NCI-H2107 treated with DMSO at 0.1 percent for 48 hours (cell line): ENCODE measurements at regions not wholly inside any gene's neighbourhood (a gene's known extent, or its start where the extent isn't known, plus 50 kb on each side); places are given as distances from the start of the nearest gene placed in this dataset.

Experiments
- DNase-seq: peaks from one replicate; lab custom pipeline; 2025; ENCODE audit not compliant: unreplicated experiment; lab: John Stamatoyannopoulos, UW

DNA sequence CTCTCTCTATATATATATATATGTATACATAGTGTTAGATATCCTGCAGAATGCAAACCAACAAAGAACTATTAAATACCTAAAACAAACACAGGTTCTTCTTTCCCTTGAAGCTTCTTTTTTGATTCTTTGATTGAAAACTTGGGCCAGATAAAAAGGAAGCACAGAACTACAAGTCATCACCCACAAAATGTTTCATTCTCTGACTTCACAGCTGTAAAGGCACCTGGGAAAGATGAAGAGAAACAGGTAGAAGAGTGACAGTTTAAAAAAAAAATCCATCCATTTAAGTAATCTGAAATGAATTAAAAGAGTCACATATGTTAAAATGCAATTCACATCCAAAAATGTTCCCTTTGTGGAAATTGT, 90.7 kb upstream of the FNDC3A start:
- DNase-seq: no peak

DNA sequence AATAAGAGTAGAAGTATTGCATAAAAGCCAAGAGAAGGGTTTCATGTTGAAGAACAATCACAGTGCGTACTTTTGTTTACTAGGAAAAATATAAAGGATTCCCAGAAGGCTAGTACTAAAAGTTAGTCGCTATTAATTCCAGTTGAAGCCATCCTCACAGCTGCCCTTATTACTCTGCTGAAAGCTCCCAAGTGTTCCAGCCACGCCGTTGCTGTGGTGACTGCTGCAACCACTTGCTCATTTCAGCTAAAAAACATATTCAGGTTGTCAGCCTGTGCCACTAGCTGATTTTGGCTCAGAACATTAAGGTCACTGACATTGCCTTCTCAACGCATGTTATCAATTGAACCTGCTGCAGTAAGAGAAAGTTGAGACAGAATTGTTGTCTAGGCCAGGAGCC, 87.1 kb upstream of the FNDC3A start:
- DNase-seq: no peak

DNA sequence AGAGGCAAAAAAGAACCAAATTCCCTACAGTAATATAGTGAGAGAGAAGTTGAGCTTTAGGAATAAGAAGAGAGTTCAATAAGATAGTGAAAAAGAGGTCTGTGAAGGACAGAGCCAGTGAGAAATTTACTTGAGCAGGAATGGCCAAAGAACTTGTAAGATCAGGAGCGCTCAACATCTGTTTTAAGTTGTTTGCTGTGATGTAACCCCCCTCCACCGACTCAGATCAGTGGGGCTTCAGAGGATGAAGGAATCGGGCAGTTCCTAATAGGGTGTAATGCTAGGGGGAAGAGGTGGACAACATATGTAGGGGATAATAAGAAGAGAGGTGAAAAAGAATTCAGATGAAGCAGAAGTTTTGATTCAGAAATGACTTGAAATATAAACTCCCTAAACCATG, 85.3 kb upstream of the FNDC3A start:
- no peak for DNase-seq

DNA sequence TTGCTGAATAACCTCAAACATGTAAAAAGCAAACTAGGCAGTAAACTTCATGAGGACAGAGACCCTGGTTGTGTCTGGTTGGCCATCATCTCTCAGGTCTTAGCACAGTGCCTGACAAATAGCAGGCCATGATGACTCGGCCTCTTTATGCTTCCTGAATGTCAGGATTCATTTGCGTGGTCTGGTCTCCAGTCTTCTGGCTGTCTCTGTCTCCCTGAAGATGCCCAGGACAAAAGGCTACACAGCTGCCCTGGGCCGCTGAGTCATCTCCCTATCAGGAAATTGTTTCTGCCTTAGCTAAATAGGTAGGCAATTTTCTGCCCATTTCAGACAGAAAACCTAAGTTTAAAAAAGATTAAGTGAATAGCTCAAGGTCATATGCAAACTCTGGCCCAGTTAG, 84.1 kb upstream of the FNDC3A start:
- DNase-seq: no peak

DNA sequence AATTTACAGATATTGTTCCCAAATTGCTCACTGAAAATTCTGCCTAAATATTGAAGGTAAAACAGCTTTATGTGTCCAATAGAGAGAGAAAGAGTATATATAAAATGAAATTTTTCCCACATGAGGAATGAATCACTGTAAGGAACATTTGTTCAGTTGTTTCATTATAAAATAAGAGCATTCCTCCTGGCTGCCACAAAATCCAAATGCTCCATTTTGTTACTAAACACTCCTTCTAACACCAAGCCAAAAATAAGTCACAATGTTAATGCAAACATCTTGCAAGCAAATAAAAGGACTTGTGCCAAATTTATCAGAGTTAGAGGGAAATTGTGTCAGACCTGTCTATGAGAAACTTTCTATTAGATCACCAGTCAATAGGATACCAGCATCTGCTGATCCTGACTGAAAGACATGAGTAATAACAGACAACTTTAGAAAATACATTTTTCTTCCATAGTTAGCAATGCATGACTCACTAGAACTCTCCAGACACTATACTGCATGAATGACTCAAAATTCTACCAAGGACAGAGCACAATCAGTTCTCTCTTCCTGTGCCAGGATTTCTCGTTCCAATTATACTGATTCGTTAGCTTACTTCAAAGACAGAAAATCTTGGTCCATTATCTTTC, 83.5 kb upstream of the FNDC3A start:
- no peak for DNase-seq

DNA sequence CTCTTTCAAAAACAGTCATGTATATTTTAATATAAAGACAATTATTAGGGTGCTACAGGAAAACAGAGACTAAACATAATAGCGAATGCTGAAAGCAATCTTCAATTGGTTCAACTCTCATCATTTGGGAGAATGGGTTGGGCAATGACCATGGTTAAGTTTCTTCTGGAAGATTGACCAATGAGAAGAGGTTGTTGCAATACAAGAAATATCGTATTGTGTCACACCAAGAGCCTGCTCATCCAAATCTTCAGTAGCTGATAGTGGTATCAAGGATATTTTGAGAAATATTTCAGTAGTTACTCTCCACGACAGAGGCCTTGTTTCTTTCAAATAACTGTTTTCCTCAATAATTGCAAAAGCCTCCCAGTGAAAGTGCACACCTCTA, 83.0 kb upstream of the FNDC3A start:
- no peak for DNase-seq

DNA sequence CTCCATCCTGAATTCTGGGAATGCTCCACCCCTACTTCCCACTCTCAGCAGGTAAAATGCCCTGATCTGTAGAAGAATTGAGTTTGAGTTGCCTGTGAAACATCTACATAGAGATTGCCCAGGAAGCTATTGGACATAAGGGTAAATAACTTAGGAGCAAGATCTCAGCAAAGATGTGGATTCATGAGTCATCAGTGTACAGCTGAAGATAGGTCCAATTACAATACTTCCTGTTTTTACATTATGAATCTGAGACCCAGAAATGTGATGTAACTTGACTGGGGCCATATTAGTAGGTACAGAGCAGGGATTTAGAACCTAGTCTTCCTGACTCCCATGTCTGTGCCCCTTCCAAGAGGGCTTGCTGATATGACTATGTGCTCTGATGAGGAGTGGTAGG, 79.4 kb upstream of the FNDC3A start:
- DNase-seq: no peak

DNA sequence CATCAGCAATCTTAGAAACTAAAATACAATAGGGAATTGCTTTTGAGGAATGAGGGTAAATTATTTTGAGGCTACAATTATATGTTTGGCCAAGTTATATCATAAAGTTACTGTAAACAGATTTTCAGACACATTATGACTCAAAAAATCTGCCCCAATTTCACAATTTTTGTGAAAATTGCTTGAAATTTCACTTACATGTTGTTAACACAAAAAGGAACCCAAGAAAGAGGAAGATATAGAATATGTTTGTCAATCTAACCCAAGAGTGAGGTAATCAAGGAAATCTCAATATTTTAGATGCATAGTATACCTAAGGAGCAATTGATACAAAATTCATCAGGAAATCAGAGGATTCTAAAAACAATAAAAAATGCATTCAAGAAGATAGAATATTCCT, 73.9 kb upstream of the FNDC3A start:
- no peak for DNase-seq

DNA sequence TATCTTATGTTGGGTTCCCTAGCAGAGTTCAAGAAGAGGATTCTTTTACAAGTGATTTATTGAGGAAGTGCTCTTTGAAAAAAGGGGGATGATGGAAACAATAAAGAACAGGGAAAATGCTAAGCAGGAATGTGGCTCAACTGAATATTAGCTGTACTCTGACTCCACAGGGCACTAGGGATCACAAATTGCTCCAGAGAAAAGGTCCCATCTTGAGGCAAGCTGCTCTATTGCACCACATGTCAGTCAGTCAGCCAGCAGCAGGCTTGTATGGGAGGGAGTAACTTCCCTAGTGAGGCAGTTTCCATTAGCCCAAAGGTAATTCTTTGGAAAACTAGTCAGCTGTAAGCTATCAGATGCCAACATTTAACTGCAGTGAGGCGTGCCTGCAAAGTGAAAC, 73.3 kb upstream of the FNDC3A start:
- no peak for DNase-seq

DNA sequence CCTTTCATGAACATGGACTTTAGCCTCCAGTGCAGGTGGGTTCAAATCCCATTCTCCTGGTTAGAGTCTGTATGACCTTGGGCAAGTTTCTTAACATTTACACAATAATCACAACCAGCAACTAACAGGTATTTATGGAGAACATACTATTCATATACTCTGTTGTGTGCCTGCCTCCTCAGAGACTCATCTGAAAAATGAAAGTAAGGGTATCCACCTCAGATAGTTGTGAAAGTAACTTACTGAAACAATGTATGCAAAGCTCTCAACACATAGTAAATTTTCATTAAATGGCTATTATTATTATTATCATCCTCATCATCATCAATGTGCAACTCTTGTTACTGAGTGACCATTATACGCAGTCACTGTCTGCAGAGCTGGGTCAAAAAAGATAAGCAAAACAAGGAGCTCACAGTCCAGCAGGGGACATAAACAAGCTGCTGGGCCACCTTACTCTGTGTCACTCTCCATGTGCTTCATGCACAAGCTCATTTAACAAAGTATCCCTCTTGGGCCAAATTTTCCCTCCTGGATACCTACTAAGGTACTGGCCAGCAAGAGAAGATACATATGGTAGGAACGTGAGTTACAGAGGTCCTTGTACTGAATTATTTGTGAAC, 70.9 kb upstream of the FNDC3A start:
- no peak for DNase-seq

DNA sequence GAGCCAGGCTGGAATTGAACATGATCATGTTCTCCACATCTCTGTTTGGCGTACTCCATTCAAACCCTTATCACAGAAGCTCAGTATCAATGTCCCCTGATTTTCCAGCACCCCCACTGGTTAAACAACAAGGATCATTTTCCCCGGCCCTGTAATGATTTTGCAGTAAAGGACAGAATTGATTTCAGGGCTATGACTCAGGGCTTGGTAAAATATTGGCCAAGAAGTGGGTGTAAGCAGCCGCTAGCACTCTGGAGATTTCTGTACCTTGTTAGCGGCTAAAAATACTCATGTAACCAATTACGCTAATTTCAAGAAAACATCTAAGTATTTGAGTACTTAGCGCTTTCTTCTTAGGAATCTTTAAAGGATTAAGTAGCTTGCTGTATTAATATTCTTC, 69.5 kb upstream of the FNDC3A start:
- DNase-seq: no peak

DNA sequence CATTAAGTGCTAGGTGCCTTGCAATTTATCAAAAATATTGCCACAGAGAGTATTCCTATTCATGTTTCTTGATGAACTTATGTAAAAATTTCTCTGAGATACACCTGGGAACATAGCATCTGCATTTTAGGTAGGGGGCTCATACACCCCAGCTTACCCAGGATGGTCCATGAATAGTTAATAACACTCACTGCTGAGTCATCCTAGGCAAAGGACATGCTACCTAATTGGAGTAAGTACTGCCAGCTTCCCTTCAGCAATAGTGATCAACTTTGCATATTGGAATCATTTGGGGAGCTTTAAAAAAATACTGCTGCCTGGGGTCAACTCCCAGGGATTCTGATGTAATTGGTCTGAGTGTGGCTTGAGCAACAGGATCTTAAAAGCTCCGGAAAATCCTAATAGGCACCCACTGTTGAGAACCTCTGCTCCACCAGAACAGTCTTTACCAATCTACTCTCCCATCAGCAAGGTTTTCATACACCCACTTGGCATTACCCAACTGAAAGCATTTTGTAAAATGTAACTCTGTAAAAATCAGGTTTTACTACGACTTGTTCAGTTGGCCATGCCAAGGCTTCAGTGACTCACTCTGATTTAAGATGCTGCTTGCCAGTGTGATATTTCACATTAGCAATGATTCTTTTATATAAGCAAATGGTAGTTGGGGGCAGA, 67.2 kb upstream of the FNDC3A start:
- DNase-seq: no peak

DNA sequence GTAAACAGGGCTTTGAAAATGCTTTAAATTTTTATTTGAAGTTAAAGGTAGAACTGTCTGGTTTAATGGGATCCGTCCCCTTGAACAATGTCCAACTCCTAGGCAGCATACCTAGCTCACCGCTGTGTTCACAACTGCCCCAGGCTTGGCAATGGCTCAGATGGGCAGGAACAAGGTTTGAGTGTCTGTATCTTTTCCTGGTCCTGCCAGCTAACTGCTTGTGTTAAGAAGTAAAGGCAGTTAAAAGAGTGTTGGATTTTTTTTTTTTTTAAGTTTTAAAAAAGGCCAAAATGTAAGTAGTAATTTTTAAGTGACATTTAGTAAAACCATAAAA, 66.7 kb upstream of the FNDC3A start:
- DNase-seq: no peak

DNA sequence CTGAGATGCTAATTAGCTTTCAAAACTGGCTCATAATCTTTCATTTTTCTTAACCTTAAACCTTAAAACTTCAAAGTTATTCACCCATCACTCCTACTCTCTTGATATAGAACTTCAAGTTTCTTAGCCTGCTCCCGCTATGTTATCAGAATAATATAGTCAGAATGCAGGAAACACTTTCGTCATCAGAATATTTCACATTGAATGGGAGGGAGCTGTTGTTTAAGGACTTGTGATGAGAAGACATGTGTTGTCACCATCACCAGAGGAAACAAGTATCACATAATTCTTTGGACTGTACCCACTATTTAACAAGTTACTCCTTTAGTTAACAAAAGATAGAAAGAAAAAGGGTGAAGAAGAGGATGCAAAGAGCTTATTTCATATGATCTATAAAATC, 65.0 kb upstream of the FNDC3A start:
- no peak for DNase-seq

DNA sequence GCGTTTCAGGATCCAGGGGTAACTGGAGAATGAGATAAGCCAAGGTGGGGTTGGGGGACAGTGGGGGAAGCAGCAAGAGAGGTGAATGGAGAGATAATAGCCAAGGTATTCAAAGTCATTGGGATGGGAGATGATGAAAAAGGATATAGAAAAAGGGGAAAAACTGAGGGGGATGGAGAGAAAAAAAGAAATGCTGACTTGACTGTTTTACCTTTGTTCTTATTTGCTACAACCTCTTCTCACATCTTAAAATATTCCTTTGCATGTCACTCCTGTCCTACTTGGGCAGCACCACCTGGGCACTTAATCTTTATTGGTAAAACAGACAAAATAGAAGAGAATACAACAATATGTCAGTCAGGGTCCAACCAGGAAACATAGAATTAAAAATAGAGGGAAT, 56.0 kb upstream of the FNDC3A start:
- no peak for DNase-seq

DNA sequence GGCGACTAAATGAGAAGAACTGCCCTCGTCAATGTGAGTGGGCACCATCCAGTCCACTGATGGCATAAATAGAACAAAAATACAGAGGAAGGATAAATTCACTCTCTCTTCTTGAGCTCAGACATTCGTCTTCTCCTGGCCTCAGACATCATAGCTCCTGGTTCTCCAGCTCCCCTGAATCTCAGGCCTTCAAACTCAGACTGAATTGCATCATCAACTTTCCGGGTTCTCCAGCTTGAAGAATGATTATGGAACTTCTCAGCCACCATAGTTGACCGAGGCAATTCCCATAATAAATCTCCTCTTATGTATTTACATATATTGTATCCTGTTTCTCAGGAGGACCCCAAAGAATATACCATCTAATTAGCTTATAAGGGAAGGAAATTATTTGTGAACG, 55.0 kb upstream of the FNDC3A start:
- DNase-seq: no peak

DNA sequence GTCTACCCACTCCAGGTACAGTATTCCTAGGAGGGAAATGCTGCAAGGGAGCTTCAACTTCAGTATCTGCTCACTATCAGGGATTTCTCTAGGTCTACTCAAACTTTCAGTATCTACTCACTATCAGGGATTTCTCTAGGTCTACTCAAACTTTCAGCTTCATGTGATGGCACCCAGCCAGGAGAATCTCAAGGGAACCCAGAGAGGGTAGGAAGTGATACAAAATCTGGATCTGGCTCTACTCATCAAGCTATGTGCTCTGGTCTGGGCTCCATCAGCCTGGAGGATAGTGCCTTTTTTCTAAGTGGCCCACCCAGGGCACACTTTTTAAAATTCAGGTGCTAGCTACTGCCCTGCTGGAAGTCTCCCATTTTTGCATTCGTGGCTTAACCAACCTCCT, 52.3 kb upstream of the FNDC3A start:
- no peak for DNase-seq

DNA sequence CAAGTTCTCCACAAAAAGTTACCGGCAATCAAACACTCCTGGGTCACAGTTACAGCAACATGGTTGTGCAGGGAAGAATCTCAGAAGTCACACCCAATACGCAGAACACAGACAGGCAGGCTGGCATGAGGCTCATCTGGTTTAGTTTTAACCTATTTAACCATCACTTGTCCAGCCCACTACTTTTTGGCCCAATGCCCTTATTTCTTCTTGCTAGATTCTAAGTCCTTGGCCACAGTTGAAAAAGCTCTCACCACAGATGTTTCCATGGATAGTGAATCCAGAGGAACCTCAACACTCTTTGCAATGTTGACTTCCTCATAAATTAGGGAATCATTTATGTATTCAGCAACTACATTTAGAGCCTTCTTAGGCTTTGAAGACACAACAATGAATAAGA, 50.7 kb upstream of the FNDC3A start:
- no peak for DNase-seq
